D721Med (cell line): ENCODE measurements at regions not wholly inside any gene's neighbourhood (a gene's known extent, or its start where the extent isn't known, plus 50 kb on each side); places are given as distances from the start of the nearest gene placed in this dataset.

Experiments used
- DNase-seq: peaks from one replicate; pipeline ENCODE4 v3.0.0; 2011; ENCODE audit warnings: low spot score; ENCODE audit not compliant: insufficient read length
- FAIRE-seq: peaks from 2 replicates; lab custom pipeline; 2011; peaks lifted over from hg19 to GRCh38; lab: Jason Lieb, UNC
- TF ChIP-seq, protein P1 (sequence below): IDR thresholded peaks from 2 replicates; pipeline ENCODE4 v1.5.1; 2012; ENCODE audit warnings: mild to moderate bottlenecking, control low read depth; ENCODE audit not compliant: insufficient read depth; ENCODE audit errors: missing control alignments

DNA sequence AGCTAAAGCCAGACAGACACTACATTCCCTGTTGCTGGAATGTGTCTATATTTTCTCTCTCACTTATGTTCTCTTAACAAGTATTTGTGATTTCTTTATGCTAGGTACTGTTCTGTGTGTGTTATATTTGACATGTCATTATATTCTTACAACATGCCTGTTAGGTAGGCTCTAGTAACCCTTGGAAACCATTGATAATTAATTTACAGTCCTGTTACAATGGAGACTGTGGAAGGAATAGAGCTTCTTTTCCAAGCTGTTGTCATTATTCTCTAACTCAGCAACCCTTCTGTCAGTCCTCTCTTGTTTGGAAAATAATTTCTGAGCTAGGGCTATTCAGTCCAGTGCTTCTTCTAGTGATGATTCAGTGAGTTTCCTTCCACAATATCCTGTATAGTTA lies 419.1 kb upstream of the BOD1L1 start:
- FAIRE-seq (no peak), DNase-seq (no peak)
- TF ChIP-seq, protein P1, sequence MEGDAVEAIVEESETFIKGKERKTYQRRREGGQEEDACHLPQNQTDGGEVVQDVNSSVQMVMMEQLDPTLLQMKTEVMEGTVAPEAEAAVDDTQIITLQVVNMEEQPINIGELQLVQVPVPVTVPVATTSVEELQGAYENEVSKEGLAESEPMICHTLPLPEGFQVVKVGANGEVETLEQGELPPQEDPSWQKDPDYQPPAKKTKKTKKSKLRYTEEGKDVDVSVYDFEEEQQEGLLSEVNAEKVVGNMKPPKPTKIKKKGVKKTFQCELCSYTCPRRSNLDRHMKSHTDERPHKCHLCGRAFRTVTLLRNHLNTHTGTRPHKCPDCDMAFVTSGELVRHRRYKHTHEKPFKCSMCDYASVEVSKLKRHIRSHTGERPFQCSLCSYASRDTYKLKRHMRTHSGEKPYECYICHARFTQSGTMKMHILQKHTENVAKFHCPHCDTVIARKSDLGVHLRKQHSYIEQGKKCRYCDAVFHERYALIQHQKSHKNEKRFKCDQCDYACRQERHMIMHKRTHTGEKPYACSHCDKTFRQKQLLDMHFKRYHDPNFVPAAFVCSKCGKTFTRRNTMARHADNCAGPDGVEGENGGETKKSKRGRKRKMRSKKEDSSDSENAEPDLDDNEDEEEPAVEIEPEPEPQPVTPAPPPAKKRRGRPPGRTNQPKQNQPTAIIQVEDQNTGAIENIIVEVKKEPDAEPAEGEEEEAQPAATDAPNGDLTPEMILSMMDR = no peak

DNA sequence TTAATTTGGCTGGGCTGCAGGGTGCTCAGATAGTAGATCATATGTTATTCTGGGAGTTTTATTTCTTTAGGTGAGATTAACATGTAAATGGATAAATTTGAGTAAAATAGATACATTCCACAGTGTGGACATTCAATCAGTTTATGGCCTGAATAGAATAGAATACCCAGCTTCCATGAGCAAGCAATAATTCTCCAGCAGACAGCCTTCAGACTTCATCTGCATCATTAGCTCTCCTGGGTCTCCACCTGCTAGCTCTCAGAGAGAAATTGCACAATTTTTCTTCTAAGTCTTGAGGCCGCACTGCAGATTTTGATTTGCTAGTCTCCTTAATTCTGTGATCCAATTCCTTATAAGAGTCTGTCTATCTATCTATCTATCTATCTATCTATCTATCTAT lies 420.3 kb upstream of the BOD1L1 start:
- TF ChIP-seq, protein P1 = no peak
- DNase-seq (no peak), FAIRE-seq (no peak)

DNA sequence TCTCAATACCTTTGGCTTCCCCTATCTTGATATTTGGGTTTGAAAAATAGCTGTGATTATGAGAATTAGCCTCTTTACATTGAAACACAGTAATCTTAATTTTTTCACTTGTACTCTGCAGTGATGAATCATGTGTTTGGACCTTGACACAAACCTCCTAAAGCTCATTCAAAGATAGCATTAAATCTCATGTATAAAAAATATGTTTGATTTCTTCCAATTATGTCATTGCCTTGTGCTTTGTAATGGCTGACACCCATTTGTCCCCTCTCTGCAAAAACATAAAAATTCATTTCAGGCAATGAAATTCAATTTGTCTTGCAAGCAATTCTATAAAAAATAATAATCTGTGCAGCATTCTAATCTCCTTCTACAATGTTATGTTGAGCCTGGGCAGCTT lies 422.4 kb upstream of the BOD1L1 start:
- no peak for FAIRE-seq
- TF ChIP-seq, protein P1 = no peak
- no peak for DNase-seq

DNA sequence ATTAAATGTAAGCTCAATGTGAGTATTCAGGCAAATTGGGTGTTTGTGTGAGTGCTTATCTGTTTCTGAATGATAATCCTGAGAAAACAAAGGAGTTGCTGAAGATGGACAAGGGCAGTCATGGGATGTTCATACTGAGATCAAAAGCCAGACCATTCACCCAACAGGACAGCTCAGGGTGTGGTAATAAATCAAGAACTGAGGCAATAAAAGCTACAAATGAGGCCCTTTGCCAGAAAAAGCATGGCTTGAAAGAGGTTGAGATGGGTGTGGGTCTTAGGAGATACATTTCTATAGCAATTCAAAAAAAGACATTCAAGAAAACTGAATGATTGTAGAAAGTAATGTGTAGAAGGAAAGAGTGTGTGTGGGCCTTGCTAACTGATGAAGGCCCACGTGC lies 425.8 kb upstream of the BOD1L1 start:
- no peak for FAIRE-seq
- no peak for DNase-seq
- TF ChIP-seq, protein P1 = no peak

DNA sequence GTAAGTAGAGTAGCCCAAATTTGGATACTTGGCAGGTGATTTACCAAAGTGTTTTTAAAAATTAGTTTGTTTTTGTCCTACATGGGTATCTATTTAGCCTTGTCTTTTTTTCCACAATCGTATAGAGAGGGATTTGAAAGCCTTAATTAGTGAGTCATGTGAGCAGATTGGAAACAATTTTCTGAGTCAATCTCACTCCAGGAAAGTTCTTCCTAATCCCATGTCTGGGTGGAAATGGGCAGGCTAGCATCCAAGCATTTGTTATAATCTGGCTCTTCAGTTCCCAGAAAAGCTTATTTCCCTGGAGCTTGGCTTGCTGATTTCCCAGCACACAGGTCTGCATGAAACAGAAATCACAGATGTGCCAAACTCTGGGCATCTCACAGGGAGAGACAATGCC lies 426.9 kb upstream of the BOD1L1 start:
- no peak for FAIRE-seq
- DNase-seq = no peak
- TF ChIP-seq, protein P1 = no peak

DNA sequence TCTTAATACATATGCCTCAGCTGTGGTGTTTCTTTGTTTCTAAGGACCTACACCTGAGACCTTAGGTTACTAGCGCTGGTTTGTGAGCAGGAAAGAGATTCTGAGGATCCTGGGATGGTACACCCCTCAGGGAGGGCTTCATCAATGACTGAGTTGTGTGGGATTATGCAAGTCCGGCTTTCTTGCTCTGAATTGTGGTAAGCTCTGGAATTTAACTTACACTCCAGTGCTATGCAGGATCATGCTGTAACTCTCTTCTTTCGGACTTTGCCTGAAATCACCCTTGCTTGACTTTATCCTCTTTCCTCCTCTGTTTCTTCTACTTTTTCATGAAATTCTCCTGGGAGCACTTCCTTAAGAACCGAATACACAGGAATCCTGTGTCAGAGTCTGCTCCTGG lies 431.5 kb upstream of the BOD1L1 start:
- no peak for DNase-seq
- TF ChIP-seq, protein P1 = no peak
- no peak for FAIRE-seq

DNA sequence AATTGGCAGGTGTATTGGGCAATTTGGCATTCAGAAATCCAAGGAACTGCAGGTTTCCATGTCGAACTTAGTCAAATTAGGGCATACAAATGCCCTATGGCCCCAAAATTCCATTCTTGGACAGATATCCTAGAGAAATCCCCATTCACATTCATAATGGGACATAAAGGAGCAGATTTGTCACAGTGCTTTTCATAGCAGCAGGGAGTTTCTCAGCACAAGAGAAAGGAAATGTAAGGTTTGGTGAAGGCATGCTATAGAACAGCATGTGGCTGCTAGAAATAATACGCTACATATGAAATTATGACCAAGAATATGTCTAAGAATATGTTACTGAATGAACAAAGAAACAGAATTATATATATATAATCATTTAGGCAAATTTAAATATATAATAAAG lies 437.5 kb upstream of the BOD1L1 start:
- no peak for DNase-seq
- TF ChIP-seq, protein P1 = no peak
- FAIRE-seq = no peak
